HG03108 (cell line): ENCODE measurements at regions not wholly inside any gene's neighbourhood (a gene's known extent, or its start where the extent isn't known, plus 50 kb on each side); places are given as distances from the start of the nearest gene placed in this dataset.
A peak's percentile ranks its signal among the peaks of the same experiment; 100 is the strongest.
"Not testable (repeated sequence)": the region's sequence is repeated elsewhere in the genome, so short reads cannot be mapped to it uniquely, and the experiment has no call there.

Experiments used
- ATAC-seq: cut with Tn5 transposase; IDR thresholded peaks from one replicate; pipeline ENCODE4 v1.9.1; 2021; ENCODE audit warnings: moderate library complexity; ENCODE audit not compliant: unreplicated experiment

DNA sequence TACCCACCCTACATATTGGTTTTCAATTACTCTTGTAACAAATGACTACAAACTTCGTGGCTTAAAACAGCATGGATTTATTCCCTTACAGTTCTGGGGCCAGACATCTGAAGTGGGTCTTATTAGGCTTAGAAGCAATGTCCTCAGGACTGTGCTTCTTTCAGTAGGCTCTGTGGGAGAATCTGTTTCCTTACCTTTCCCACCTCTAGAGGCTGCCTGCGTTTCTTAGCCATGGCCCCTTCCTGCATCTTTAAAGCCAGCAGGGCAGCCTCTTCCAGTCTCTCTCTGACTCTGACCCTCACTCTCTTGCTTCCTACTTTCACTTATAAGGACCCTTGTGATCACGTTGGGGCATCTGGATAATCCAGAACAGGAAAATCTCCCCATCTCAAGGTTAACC lies 252.5 kb upstream of the PGRMC2 start:
- no peak for ATAC-seq

DNA sequence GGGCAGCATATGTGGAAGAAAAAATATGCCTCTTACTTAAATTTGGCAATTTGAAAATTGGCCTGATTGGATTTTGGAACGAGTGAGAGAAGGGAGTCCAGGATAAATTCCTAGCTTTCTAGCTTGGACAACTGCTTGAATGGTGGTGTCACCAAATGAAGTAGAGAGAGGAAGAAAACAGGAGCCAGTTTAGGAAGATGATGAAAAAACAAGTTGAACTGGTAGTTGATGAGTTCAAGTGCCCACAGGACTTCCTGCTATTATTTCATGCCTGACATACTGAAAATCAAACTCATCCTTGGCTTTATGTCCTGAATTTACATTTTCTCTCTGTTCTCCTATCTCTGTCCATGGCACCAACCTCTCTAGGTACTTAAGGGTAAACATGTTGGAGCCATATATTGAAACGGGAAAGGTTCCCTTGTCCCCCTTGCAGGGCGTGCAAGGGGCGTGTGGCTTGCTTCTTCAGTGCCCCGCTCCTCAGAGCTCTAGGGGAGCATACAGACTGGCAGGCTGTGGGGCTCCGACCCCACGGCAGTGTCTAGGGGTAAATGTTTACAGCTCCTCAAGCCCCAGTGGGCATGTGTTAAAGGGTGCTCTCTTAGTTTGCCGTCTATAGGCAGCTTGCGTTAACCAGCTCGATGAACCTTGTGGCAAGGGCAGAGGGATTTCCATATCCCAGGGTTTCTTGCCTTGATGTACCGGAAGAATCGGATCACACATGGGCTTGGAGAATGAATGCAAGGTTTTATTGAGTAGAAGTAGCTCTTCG lies 250.7 kb upstream of the PGRMC2 start:
- no peak for ATAC-seq

DNA sequence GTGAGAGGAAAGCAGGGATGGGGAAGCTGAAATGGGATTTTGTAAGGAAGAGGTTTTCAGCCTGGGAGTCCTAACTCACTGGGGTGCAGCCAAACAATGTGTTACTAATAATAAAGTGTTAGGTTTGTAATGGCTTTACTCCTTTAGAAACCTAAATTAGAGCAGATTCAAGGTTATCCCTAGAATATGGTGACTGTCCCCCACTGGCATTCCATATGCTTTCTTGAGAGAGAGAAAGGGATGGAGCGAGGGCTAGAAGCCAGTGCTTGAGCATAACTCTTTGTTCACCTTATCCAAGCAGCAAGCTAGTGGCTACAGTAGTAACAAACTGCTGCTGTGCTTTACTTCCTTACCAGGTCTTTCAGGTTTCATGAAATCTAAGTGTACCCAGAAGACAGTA lies 249.1 kb upstream of the PGRMC2 start:
- no peak for ATAC-seq

DNA sequence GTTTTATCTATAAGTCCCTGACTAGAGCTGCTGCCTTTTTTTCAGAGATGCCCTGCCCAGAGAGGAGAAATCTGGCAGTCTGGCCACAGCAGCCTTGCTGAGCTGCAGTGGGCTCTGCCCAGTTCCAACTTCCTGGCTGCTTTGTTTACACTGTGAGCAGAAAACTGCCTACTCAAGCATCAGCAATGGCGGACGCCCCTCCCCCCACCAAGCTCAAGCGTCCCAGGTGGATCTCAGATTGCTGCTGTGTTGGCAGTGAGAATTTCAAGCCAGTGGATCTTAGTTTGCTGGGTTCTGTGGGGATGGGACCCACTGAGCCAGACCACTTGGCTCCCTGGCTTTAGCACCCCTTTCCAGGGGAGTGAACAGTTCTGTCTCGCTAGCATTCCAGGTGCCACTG lies 247.9 kb upstream of the PGRMC2 start:
- ATAC-seq: not testable (repeated sequence)

- no peak for ATAC-seq
Measured at GRCh38 chr4:128528793-128529553, 241.4 kb upstream of the PGRMC2 start.

DNA sequence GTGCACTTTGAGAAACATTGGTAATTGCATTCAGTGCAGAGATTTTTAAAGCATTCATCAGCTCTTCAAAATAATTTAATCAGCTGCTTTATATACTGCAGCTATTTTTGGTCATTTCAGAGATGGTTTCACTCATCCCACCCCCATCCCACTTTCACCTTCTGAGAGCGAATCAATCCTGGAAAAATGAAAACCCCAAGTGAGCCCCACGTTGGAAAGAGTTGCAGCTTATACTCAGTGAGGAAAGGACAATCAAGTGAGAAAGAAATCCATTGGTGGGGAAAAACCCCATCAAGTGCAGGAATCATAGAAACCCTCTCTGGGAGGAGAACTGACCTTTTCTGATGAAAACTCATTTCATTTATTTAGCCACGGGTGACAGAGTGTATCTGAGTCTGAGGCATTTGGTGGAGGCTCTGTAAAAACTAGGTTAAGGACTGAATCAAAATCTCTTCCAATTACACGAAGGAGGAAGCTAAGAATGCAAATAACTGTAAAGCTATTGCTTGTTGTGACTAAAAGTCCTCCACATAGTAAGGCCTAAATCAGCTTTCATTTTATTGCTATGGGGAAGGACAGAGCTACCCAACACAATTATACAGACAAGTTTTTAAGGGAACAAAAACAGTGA lies 240.4 kb upstream of the PGRMC2 start:
- no peak for ATAC-seq

DNA sequence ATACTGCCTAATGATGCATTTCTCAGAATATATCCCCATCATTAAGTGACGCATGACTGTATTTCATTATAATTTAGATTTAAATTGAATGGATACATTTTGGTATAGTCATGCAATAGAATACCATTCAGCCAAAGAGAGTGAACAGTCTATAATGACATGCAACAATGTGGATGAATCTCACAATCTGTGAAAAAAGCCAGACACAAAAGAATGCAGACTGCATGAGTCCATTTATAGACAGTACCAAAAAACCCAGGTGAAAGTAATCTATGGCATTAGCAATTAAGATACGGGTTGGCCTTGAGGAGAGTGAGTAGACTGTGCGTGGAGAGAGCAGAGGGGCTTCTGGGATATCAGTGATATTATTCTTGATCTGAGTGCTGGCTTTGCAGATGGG lies 239.7 kb upstream of the PGRMC2 start:
- no peak for ATAC-seq

DNA sequence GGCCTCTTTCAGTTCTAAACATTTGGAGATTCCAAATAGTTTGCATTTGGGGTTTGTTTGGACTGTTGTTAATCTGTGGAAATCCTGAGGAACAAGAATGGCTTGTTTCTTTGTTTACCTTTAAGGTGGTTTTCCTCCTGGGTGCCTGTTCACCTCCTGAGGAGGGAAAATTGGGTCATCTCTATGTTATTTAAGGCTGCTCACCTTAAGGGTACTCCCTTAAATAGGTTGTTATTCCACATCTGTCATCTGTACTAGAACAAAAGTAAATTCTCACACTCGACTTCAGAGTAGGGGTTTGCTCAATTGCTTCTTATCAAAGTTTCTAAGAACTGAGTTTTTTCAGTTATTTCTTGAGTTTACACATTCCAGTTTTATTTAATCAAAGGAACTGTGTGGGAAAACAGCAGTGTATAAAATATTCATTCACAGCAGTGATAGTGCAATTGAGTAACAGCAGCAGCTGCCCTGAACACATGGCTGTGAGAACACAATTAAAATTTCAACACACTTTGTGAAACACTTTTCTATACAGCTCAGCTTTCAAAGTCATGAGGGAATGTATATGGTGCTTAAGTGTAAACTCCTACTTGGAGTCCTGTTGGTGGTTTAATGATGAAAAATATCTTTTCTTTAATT lies 238.5 kb upstream of the PGRMC2 start:
- no peak for ATAC-seq

GRCh38 chr4:128525387-128525786 lies 237.8 kb upstream of the PGRMC2 start:
- no peak for ATAC-seq

DNA sequence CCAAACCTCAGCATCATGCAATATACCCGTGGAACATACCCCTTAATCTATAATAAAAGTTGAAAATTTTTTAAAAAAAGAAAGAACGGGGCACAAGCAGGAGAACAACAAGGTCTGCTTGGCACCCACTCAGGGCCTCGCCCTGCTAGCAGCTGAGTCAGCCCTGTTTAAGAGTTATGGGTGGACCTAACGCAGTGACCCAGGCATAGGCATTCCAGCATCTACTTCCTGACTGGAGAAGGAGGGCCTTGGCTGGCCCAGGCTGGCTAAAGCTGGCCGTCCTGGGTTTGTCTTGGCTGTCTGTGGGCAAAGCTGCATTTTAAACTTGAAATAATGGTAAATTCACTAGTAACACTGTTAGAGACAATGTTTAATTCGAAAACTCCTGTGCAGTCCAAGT lies 236.7 kb upstream of the PGRMC2 start:
- no peak for ATAC-seq

- no peak for ATAC-seq
Measured at GRCh38 chr4:128521648-128522111, 234.1 kb upstream of the PGRMC2 start.

GRCh38 chr4:128521156-128521555 lies 233.5 kb upstream of the PGRMC2 start:
- ATAC-seq: no peak

DNA sequence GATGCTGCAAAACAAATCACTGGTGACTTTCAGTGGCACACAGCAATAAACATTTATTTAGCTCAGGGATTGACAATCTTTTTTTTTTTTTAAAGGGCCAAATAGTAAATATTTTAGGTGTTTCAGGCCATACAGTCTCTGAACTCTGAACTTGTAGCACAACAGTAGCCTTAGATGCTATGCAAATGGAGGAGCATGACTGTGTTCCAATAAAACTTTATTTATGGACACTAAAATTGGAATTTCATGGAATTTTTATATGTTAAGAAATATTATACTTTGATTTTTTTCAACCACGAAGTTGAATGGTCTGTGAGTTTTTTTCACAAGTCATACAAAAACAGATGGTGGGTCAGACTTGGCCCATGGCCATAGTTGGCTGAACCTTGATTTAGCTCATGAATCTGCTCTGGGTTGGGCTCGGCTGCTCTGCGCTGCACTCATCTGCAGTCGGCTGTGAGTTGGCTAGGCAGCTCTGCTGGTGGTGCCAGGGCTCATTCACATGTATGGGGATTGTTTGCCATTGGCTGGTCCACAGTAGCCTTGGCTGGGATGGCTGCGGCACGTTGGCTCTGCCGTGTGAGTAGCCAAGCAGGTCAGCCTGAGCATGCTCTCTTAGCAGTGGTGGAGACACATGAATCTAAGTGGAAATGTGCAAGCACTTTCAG lies 231.7 kb upstream of the PGRMC2 start:
- ATAC-seq: no peak

GRCh38 chr4:128517739-128518510 lies 230.3 kb upstream of the PGRMC2 start:
- ATAC-seq: peak; percentile 95

DNA sequence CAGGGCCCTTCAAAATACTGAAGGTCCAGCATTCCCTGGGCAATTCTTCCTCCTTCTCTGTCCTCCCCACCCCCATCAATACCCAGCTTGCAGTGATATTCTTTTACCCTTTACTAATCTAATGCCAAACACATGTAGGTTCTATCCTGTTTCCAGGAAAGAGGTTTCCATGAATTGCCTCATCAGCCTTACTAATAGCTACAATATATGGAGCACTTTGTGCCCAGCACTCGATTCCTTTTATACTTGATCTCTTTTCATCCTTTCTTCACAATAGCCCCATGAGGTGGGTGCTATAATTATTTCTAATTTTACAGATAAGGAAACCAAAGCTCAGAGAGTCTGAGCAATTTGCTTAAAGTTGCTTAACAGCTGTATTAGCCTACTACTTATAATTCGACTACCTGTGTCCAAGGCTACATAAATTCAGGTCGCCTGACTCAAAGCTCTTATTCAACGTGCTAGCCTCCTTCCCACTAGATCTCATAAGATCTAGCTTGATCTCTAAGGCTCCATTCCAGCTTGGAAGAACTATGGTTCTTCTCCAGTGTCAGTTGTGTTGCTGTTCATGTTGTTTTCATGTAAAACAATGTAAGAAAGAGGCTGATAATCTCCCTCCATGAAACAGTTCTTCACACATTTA lies 229.6 kb upstream of the PGRMC2 start:
- no peak for ATAC-seq

DNA sequence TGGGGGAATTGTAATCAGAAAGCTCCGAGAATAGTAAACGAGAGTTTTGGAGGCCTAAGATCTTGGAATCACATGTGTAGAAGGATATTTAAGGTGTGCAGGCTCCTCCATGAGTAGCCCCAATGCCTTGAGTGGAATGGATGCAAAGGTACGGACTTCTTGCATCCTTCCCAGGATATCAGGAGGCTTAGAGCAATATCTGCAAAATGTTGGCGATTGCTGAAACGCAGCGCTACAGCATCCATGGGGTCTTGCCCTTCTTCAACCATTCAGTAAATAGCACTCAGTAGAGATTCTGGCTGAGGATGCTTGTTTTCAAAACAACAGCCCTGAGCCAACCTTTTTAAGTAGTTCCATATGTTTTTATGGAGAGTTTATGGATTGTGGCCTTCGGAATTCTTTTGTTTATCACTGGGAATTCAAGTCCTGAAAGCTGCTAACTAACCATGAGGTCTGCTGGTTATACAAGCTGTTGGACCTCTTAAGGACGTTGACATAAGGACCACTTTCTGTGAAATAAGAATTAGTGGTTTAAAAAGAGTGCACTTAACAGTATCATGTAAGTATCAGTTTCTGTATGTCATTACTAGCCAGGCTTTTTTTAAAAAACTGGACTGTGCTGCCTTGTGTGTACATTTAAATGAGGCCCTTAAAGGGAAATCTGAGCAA lies 228.8 kb upstream of the PGRMC2 start:
- peak; percentile 45 for ATAC-seq

- ATAC-seq: no peak
Measured at GRCh38 chr4:128513664-128514484, 226.3 kb upstream of the PGRMC2 start.

- no peak for ATAC-seq
Measured at GRCh38 chr4:128512767-128513322, 225.2 kb upstream of the PGRMC2 start.
